ENCODE measurements at regions not wholly inside any gene's neighbourhood (a gene's known extent, or its start where the extent isn't known, plus 50 kb on each side); places are given as distances from the start of the nearest gene placed in this dataset.
"Not testable (repeated sequence)": the region's sequence is repeated elsewhere in the genome, so short reads cannot be mapped to it uniquely, and the experiment has no call there.

GRCh38 chr5:27748847-27749246 lies 710.5 kb upstream of the CDH9 start:
- TF ChIP-seq CTCF (IDR thresholded peaks at IDR 0.05; ENCODE audit: borderline replicate concordance, extremely low read depth, insufficient read depth) = no peak
- Histone ChIP-seq H3K9ac (ENCODE audit: low read length in 3 of 3) (no peak overlapping the region), H3K27ac (ENCODE audit: low read depth in 2 of 2, low read length in 2 of 2) (no peak overlapping the region), H3K4me1 (ENCODE audit: control insufficient read depth in 2 of 3, insufficient read depth in 2 of 3, low read depth in 1 of 3, low read length in 3 of 3) (no peaks in the 10 kb centered on the region), H3K27me3 (ENCODE audit: control insufficient read depth, insufficient read depth, low read length) (no peaks in the 10 kb centered on the region), H3K9me3 (ENCODE audit: control insufficient read depth in 2 of 3, insufficient read depth in 1 of 3, low read length in 3 of 3) (no peaks in the 10 kb centered on the region), H3K4me3 (ENCODE audit: low read length in 3 of 3) (no peak overlapping the region), H3K36me3 (ENCODE audit: control insufficient read depth in 2 of 3, insufficient read depth in 3 of 3, low read length in 3 of 3) (no peaks in the 10 kb centered on the region)
- intact Hi-C loops (cut with DNase I) = no loop called here
- DNase-seq (no peak), FAIRE-seq (no peak)

- H3K4me1 ChIP-seq (ENCODE audit: control insufficient read depth in 2 of 3, insufficient read depth in 2 of 3, low read depth in 1 of 3, low read length in 3 of 3); DNase-seq; H3K9me3 ChIP-seq (ENCODE audit: control insufficient read depth in 2 of 3, insufficient read depth in 1 of 3, low read length in 3 of 3); intact Hi-C loops (cut with DNase I); H3K9ac ChIP-seq (ENCODE audit: low read length in 3 of 3); FAIRE-seq; H3K36me3 ChIP-seq (ENCODE audit: control insufficient read depth in 2 of 3, insufficient read depth in 3 of 3, low read length in 3 of 3); H3K27ac ChIP-seq (ENCODE audit: low read depth in 2 of 2, low read length in 2 of 2); H3K27me3 ChIP-seq (ENCODE audit: control insufficient read depth, insufficient read depth, low read length); H3K4me3 ChIP-seq (ENCODE audit: low read length in 3 of 3): not testable (repeated sequence)
These were observed 705.1 kb upstream of the CDH9 start for GRCh38 chr5:27743383-27743979.

- FAIRE-seq (no peak), DNase-seq (no peak)
- no peak overlapping the region for H3K4me3 ChIP-seq (ENCODE audit: low read length in 3 of 3)
- no peaks in the 10 kb centered on the region for H3K4me1 ChIP-seq (ENCODE audit: control insufficient read depth in 2 of 3, insufficient read depth in 2 of 3, low read depth in 1 of 3, low read length in 3 of 3)
- intact Hi-C loops (cut with DNase I) = no loop called here
- no peaks in the 10 kb centered on the region for H3K9me3 ChIP-seq (ENCODE audit: control insufficient read depth in 2 of 3, insufficient read depth in 1 of 3, low read length in 3 of 3)
- no peak overlapping the region for H3K9ac ChIP-seq (ENCODE audit: low read length in 3 of 3)
- no peaks in the 10 kb centered on the region for H3K27me3 ChIP-seq (ENCODE audit: control insufficient read depth, insufficient read depth, low read length)
- no peak overlapping the region for H3K27ac ChIP-seq (ENCODE audit: low read depth in 2 of 2, low read length in 2 of 2)
- no peak for TF ChIP-seq CTCF (IDR thresholded peaks at IDR 0.05; ENCODE audit: borderline replicate concordance, extremely low read depth, insufficient read depth)
- H3K36me3 ChIP-seq (ENCODE audit: control insufficient read depth in 2 of 3, insufficient read depth in 3 of 3, low read length in 3 of 3) = no peaks in the 10 kb centered on the region
These were observed 704.4 kb upstream of the CDH9 start for GRCh38 chr5:27742805-27743204.

GRCh38 chr5:27734838-27735237 lies 696.5 kb upstream of the CDH9 start:
- intact Hi-C loops (cut with DNase I) = no loop called here
- no peak for TF ChIP-seq CTCF (IDR thresholded peaks at IDR 0.05; ENCODE audit: borderline replicate concordance, extremely low read depth, insufficient read depth)
- Histone ChIP-seq H3K4me3 (ENCODE audit: low read length in 3 of 3) (no peak overlapping the region), H3K9me3 (ENCODE audit: control insufficient read depth in 2 of 3, insufficient read depth in 1 of 3, low read length in 3 of 3) (no peaks in the 10 kb centered on the region), H3K36me3 (ENCODE audit: control insufficient read depth in 2 of 3, insufficient read depth in 3 of 3, low read length in 3 of 3) (no peaks in the 10 kb centered on the region), H3K27me3 (ENCODE audit: control insufficient read depth, insufficient read depth, low read length) (no peaks in the 10 kb centered on the region), H3K4me1 (ENCODE audit: control insufficient read depth in 2 of 3, insufficient read depth in 2 of 3, low read depth in 1 of 3, low read length in 3 of 3) (no peaks in the 10 kb centered on the region), H3K27ac (ENCODE audit: low read depth in 2 of 2, low read length in 2 of 2) (no peak overlapping the region), H3K9ac (ENCODE audit: low read length in 3 of 3) (no peak overlapping the region)
- FAIRE-seq (no peak), DNase-seq (no peak)
